ENCODE measurements at regions not wholly inside any gene's neighbourhood (a gene's known extent, or its start where the extent isn't known, plus 50 kb on each side); places are given as distances from the start of the nearest gene placed in this dataset.

DNA sequence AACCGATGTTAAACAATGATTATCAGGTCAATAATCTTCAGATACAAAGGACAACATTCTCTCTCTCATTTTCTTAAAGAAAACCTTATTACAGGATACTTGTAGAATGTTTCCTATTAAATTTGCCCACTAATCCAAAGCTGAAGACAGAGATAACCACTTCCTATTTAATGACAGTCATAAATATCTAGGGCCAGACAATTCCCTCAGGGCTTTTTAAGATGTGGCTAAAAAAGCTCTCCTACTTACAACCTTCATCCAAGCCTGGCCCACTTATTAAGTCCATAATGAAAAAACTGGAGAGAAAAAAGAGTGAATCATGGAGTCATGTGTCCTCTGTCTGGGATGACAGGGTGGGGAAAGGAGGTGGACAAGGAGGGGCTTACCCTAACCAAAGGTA, 235.9 kb downstream of the KLF12 start:
- TF ChIP-seq, protein P1, sequence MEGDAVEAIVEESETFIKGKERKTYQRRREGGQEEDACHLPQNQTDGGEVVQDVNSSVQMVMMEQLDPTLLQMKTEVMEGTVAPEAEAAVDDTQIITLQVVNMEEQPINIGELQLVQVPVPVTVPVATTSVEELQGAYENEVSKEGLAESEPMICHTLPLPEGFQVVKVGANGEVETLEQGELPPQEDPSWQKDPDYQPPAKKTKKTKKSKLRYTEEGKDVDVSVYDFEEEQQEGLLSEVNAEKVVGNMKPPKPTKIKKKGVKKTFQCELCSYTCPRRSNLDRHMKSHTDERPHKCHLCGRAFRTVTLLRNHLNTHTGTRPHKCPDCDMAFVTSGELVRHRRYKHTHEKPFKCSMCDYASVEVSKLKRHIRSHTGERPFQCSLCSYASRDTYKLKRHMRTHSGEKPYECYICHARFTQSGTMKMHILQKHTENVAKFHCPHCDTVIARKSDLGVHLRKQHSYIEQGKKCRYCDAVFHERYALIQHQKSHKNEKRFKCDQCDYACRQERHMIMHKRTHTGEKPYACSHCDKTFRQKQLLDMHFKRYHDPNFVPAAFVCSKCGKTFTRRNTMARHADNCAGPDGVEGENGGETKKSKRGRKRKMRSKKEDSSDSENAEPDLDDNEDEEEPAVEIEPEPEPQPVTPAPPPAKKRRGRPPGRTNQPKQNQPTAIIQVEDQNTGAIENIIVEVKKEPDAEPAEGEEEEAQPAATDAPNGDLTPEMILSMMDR (IDR thresholded peaks at IDR 0.05), result no peak
- TF ChIP-seq POLR2A (IDR thresholded peaks at IDR 0.05), result no peak

All from body of pancreas (tissue), 4 donors.